Skeletal muscle tissue (tissue), 3 donors: ENCODE measurements at regions not wholly inside any gene's neighbourhood (a gene's known extent, or its start where the extent isn't known, plus 50 kb on each side); places are given as distances from the start of the nearest gene placed in this dataset.

Source experiments
- H3K27ac ChIP-seq: one replicate; pipeline ENCODE4 v1.7.0; 2013; ENCODE audit warnings: mild to moderate bottlenecking, low read depth, low read length, inconsistent platforms
- H3K27me3 ChIP-seq, 3 donors: one replicate each; pipeline ENCODE4 v1.7.0; 2013; ENCODE audit warnings: low read length in 3 of 3; ENCODE audit not compliant: control insufficient read depth in 3 of 3, insufficient read depth in 3 of 3
- H3K36me3 ChIP-seq, 3 donors: one replicate each; pipeline ENCODE4 v1.7.0; 2013; ENCODE audit warnings: low read length in 3 of 3; ENCODE audit not compliant: control insufficient read depth in 3 of 3, insufficient read depth in 3 of 3
- H3K4me1 ChIP-seq, 3 donors: one replicate each; pipeline ENCODE4 v1.7.0; 2013; ENCODE audit warnings: low read length in 3 of 3, mild to moderate bottlenecking in 3 of 3; ENCODE audit not compliant: control insufficient read depth in 3 of 3, insufficient read depth in 3 of 3
- H3K4me3 ChIP-seq, 3 donors: one replicate each; pipeline ENCODE4 v1.7.0; 2013; ENCODE audit warnings: low read length in 3 of 3
- H3K9ac ChIP-seq, 3 donors: one replicate each; pipeline ENCODE4 v1.7.0; 2013; ENCODE audit warnings: low read length in 3 of 3, mild to moderate bottlenecking in 3 of 3, moderate library complexity in 2 of 3, low read depth in 1 of 3
- H3K9me3 ChIP-seq, 3 donors: one replicate each; pipeline ENCODE4 v1.7.0; 2013; ENCODE audit warnings: low read length in 3 of 3; ENCODE audit not compliant: control insufficient read depth in 3 of 3
- donor health status: Osteomylitis.

DNA sequence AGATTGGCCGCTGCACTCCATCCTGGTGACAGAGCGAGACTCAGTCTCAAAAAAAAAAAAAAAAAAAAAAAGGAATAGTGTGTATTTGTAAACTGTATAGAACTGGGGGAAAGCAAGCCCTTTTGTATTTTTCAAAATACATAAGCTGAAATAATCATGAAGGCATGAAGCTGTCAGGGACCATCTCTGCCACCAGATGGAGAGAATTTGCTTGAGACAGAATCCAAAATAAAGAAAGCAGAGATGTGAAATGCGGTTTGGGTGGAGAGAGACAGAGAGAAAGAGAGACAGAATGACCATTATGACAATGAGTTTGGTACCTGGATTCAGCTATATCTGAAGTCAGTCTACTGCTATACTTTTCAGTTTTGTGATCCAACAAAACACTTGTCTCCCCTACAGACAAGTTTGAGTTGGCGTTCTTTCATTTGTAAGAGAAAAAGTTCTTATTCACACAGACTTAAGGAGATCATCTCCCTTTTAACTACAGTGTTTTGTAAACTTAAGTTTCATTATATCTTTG lies 155.7 kb upstream of the LRIG3 start:
- H3K9me3 ChIP-seq, result no peaks in the 10 kb centered on the region
- no peaks in the 10 kb centered on the region for H3K36me3 ChIP-seq
- H3K27ac ChIP-seq, result no peak overlapping the region
- H3K27me3 ChIP-seq, result no peaks in the 10 kb centered on the region
- H3K4me3 ChIP-seq, result no peak overlapping the region
- no peaks in the 10 kb centered on the region for H3K4me1 ChIP-seq
- H3K9ac ChIP-seq, result no peak overlapping the region

GRCh38 chr12:59075141-59075540 lies 154.8 kb upstream of the LRIG3 start:
- Histone ChIP-seq H3K4me1 (no peaks in the 10 kb centered on the region), H3K9ac (no peak overlapping the region), H3K36me3 (no peaks in the 10 kb centered on the region), H3K27me3 (no peaks in the 10 kb centered on the region), H3K9me3 (no peaks in the 10 kb centered on the region), H3K27ac (no peak overlapping the region), H3K4me3 (no peak overlapping the region)

- Histone ChIP-seq H3K27ac (no peak overlapping the region), H3K9ac (no peak overlapping the region), H3K4me1 (no peaks in the 10 kb centered on the region), H3K36me3 (no peaks in the 10 kb centered on the region), H3K4me3 (no peak overlapping the region), H3K27me3 (no peaks in the 10 kb centered on the region), H3K9me3 (no peaks in the 10 kb centered on the region)
Measured at GRCh38 chr12:59070322-59070933, 150.1 kb upstream of the LRIG3 start.

DNA sequence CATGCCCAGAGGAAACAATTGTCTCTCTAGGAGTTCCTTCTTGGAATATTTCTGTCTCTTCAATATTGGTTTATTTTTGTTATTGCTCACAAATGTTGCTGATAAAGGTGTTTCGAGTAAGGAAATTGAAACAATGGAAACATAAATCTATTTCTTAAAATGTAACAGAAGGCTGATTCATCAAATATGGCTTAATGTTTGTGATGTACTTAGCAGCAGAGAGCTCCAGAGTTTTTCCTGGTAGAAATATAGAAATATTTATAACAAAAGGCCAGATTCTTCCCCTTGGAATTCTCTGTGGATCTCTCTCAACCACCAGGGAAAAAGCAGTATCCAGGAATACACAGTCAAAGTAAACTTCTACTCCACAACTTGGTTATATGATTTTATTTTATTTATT lies 149.2 kb upstream of the LRIG3 start:
- no peaks in the 10 kb centered on the region for H3K4me1 ChIP-seq
- no peak overlapping the region for H3K27ac ChIP-seq
- no peaks in the 10 kb centered on the region for H3K27me3 ChIP-seq
- no peaks in the 10 kb centered on the region for H3K36me3 ChIP-seq
- H3K4me3 ChIP-seq, result no peak overlapping the region
- no peak overlapping the region for H3K9ac ChIP-seq
- no peaks in the 10 kb centered on the region for H3K9me3 ChIP-seq

DNA sequence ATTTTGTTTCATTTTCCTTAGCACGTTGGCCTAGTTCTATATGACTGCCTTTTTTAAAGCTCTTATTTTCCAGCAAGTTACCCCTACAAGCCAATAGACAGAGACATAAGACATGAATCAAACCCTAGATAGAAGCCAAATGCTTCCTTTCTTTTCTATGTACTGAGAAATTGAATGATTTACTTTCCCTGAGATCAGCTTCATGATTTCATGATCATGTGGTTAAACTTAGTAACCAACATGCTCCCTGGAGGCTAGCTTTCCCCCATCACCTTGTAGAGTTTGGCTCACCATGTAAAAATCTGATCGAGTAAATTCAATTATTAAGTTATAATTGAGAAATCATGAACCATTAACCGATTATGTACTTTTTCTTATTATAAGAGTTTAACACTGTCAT lies 148.1 kb upstream of the LRIG3 start:
- Histone ChIP-seq H3K4me3 (no peak overlapping the region), H3K36me3 (no peaks in the 10 kb centered on the region), H3K27ac (no peak overlapping the region), H3K4me1 (no peaks in the 10 kb centered on the region), H3K9ac (no peak overlapping the region), H3K9me3 (no peaks in the 10 kb centered on the region), H3K27me3 (no peaks in the 10 kb centered on the region)

DNA sequence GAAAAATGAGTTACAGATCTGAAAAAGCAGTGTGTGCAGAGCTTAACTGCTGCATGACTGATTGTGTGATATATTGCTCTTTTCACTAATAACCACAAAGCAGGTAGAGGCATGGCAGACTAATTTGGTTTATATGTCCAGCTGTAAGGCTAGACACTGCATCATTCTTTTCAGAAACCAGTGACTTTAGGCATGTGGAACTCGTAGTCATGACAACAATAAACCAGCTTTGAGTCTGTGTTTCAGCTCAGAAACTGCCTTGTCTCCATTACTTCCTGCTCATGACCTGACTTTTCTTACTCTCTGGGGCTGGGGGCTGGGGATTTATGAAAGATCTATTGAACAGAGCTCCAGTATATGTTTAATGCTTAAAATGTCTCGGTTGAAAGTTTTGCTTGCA lies 146.8 kb upstream of the LRIG3 start:
- no peaks in the 10 kb centered on the region for H3K36me3 ChIP-seq
- no peaks in the 10 kb centered on the region for H3K27me3 ChIP-seq
- H3K4me1 ChIP-seq, result no peaks in the 10 kb centered on the region
- H3K4me3 ChIP-seq, result no peak overlapping the region
- no peak overlapping the region for H3K27ac ChIP-seq
- H3K9ac ChIP-seq, result no peak overlapping the region
- no peaks in the 10 kb centered on the region for H3K9me3 ChIP-seq

- Histone ChIP-seq H3K27ac (no peak overlapping the region), H3K27me3 (no peaks in the 10 kb centered on the region), H3K9me3 (no peaks in the 10 kb centered on the region), H3K9ac (no peak overlapping the region), H3K4me1 (no peaks in the 10 kb centered on the region), H3K4me3 (no peak overlapping the region), H3K36me3 (no peaks in the 10 kb centered on the region)
Measured at GRCh38 chr12:59066445-59066844, 146.1 kb upstream of the LRIG3 start.

DNA sequence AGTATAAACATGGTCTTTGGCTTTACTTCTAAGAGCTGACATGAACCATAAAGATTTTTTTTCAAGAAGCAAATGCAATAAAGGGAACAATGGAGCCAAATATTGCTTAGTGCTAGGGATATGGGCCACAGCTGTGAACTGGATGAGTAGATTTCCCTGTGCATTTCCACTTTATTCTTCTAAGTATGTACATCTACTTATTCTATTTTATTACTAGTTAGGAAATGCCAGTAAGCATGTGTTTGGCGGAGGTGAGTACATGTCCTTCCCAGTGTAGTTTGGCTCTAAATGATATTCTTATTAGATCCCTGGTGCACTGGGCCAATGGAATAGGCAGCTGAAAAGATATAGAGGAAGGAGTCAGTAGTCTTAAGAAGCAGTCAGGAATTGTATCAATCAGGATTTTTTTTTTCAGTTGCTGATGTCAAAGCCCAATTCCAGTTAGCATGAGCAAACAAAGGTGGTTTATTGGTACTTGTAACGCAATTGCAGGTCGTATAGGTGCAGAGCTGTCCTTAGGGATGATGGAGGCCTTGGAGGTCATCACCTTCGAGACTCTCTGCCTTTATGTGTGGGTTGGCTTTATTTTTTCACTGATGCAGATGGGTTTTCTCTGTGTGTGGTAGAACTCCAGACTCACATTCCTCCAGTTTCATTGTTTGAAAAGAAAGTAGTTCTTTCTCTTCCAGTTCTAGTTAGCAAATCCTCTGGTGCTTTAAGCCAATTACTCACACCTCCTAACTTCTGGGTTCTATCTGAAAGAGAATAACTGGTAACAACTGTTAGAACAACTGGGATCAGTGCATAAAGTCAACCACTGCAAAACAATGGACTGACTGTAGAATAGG lies 139.0 kb upstream of the LRIG3 start:
- H3K9ac ChIP-seq, result no peak overlapping the region
- H3K27me3 ChIP-seq, result no peaks in the 10 kb centered on the region
- no peaks in the 10 kb centered on the region for H3K36me3 ChIP-seq
- no peak overlapping the region for H3K4me3 ChIP-seq
- no peak overlapping the region for H3K27ac ChIP-seq
- no peaks in the 10 kb centered on the region for H3K9me3 ChIP-seq
- no peaks in the 10 kb centered on the region for H3K4me1 ChIP-seq

DNA sequence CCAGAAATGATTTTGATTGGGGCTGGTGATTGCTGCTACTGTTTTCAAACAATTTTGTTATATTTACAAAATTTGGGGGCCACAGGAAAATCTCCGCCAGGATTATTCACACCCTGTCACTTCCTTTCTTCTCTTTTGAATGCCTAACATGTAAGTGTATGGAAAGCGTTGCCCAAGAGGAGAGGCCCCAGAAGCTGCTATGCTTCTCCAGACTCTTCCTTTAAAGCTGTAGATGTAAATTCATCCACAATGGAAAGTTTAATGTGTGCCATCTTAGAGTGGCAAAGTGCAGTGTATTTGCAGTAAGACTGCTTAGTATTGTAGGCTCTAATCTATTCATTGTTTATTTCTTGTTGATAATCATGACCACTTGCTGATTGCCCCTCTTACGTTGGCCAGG lies 136.7 kb upstream of the LRIG3 start:
- Histone ChIP-seq H3K36me3 (no peaks in the 10 kb centered on the region), H3K27ac (no peak overlapping the region), H3K9ac (no peak overlapping the region), H3K4me3 (no peak overlapping the region), H3K4me1 (no peaks in the 10 kb centered on the region), H3K27me3 (no peaks in the 10 kb centered on the region), H3K9me3 (no peaks in the 10 kb centered on the region)

GRCh38 chr12:59055204-59055860 lies 135.0 kb upstream of the LRIG3 start:
- no peaks in the 10 kb centered on the region for H3K4me1 ChIP-seq
- no peak overlapping the region for H3K4me3 ChIP-seq
- no peak overlapping the region for H3K27ac ChIP-seq
- no peaks in the 10 kb centered on the region for H3K36me3 ChIP-seq
- H3K9ac ChIP-seq, result no peak overlapping the region
- H3K27me3 ChIP-seq, result no peaks in the 10 kb centered on the region
- H3K9me3 ChIP-seq, result no peaks in the 10 kb centered on the region
